ENCODE measurements at regions not wholly inside any gene's neighbourhood (a gene's known extent, or its start where the extent isn't known, plus 50 kb on each side); places are given as distances from the start of the nearest gene placed in this dataset.

GRCh38 chr10:3324612-3325038, 152.0 kb upstream of the PITRM1 start:
- TF ChIP-seq TAF1 (IDR thresholded peaks at IDR 0.05; ENCODE audit: borderline replicate concordance, low read depth, low read length) (no peak), POLR2AphosphoS5 (IDR thresholded peaks at IDR 0.05; ENCODE audit: low read depth, low read length) (no peak)

All from GM12892 (cell line).